OCI-LY7 (cell line): ENCODE measurements at regions not wholly inside any gene's neighbourhood (a gene's known extent, or its start where the extent isn't known, plus 50 kb on each side); places are given as distances from the start of the nearest gene placed in this dataset.

Experiments used
- CTCF ChIP-seq: fragments of 200-600 bp; sonication (generic); conservative IDR thresholded peaks from 2 replicates; pipeline ENCODE4 v1.5.1; 2014; ENCODE audit warnings: mild to moderate bottlenecking, antibody characterized with exemption, low read length, moderate library complexity, mixed read lengths
- EZH2phosphoT487 ChIP-seq: fragments of 200-600 bp; sonication (generic); IDR thresholded peaks from 2 replicates; pipeline ENCODE4 v1.6.1; 2018; ENCODE audit warnings: low read depth, borderline replicate concordance, mild to moderate bottlenecking, mixed run types, antibody characterized with exemption, low read length, moderate library complexity, mixed read lengths

GRCh38 chr9:91045041-91045440 is 243.4 kb downstream of the SYK start:
- TF ChIP-seq CTCF (no peak), EZH2phosphoT487 (no peak)
